ENCODE measurements at regions not wholly inside any gene's neighbourhood (a gene's known extent, or its start where the extent isn't known, plus 50 kb on each side); places are given as distances from the start of the nearest gene placed in this dataset.

DNA sequence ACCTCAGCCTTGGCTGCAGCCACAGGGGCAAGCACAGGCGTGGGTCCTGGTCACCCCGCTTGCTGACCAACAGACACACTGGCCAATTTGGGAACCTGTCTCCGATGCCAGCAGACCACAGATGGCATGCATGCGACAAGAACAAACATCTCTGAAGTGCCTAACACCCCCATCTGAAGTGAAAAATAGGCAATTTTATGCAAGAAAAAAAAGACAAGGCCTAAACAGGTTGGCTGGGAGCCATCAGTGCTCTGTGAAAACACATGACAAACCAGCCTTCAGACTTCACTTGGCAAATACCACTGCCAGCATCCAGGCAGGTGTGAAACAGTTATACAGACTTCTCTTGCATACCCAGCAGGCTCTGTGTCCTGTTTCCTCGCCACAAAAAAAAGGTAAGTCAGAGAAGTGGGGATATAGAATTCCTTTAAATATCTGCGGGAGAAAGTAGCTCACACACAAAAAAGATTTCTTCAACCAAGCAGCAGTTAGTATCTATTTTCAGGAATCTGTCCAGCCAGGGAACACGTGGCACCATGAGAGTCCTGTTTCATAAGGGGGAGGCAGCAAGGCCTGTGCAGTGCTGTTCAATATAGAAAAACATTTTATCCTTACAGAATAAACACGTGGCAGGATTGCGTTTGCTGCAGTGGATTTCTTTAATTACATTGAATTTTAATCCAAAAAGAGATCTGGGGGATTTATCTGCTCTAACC lies 293.4 kb upstream of the MKLN1 start:
- TF ChIP-seq, protein P1, sequence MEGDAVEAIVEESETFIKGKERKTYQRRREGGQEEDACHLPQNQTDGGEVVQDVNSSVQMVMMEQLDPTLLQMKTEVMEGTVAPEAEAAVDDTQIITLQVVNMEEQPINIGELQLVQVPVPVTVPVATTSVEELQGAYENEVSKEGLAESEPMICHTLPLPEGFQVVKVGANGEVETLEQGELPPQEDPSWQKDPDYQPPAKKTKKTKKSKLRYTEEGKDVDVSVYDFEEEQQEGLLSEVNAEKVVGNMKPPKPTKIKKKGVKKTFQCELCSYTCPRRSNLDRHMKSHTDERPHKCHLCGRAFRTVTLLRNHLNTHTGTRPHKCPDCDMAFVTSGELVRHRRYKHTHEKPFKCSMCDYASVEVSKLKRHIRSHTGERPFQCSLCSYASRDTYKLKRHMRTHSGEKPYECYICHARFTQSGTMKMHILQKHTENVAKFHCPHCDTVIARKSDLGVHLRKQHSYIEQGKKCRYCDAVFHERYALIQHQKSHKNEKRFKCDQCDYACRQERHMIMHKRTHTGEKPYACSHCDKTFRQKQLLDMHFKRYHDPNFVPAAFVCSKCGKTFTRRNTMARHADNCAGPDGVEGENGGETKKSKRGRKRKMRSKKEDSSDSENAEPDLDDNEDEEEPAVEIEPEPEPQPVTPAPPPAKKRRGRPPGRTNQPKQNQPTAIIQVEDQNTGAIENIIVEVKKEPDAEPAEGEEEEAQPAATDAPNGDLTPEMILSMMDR (conservative IDR thresholded peaks at IDR 0.05 in 1 of 2, IDR thresholded peaks at IDR 0.05 in 1 of 2; ENCODE audit: low read depth in 1 of 2, low read length in 2 of 2) = no peak
- no peak for TF ChIP-seq EZH2 (IDR thresholded peaks at IDR 0.05; ENCODE audit: low read length, missing control alignments)
